ENCODE measurements at regions not wholly inside any gene's neighbourhood (a gene's known extent, or its start where the extent isn't known, plus 50 kb on each side); places are given as distances from the start of the nearest gene placed in this dataset.

DNA sequence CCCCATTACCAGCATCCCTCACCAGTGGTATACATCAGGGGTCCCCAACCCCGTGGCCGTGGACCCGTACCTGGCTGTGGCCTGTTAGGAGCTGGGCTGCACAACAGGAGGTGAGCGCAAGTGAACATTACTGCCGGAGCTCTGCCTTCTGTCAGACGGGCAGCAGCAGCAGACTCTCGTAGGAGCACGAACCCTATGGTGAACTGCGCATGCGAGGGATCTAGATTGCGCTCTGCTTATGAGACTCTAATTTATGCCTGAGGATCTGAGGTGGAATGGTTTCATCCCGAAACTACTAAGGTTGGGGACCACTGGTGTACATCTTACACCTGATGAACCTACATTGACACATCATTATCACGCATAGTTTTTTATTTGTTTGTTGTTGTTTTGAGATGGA, 52.8 kb upstream of the DHX15 start:
- no peak for DNase-seq

DNA sequence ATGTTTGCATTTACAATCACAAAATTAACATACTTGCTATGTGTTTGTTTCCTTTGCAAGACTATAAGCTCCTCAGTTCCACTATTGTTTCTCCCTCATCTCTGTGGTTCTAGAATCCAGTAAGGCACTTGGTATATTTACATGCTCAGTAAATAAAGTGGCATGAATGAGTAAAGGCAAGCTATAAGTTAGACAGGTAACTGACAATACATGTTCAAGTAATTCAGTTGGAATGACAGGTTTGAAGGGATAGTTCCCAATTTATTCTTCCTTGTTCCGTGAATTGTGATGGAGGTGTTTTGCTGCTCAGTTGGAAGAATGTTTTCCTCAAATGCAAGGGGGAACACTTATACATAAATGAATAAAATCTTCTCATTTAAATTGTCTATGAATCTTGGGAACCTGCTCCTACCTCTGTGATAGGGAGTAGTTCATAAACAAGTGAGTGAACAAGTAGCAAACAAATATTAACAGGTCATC, 54.1 kb upstream of the DHX15 start:
- no peak for DNase-seq

DNA sequence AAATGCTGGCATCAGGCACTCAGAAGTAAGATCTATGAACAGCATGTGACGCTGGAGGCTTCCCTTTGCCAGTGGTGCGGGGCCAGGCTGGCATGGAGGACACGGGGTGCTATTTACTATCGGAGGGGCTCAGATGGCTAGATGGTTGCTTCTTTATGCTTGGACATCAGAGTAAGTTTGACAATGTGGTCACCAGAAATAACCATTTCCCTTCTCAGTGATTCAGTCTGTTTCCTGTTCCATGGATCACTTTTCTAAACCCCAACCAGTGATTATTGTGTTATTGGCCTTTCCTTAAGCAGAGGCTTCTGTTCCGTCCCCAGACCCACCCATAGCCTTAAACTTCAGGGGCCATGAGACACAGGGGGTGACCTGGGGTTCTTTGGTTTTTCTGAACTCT, 55.4 kb upstream of the DHX15 start:
- DNase-seq: no peak

DNA sequence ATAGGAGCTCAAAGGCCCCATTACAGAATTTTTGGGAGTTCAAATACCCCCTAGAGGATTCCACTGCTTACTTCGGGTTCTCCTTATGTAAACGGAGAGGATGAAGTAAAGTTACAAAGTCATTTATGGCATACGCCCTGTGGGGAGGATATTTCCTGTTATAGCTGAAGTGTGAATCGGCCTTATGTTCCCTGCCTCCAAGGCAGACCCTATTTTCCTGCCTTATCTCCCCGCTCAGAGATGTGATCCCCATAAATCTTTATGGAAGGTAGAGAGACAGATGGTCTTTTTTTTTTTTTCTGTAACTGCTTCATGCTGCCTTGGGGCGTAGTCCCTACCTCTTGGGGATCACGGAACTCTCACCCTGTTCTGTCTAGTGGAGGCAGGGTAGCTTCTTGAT, 56.0 kb upstream of the DHX15 start:
- DNase-seq: no peak

DNA sequence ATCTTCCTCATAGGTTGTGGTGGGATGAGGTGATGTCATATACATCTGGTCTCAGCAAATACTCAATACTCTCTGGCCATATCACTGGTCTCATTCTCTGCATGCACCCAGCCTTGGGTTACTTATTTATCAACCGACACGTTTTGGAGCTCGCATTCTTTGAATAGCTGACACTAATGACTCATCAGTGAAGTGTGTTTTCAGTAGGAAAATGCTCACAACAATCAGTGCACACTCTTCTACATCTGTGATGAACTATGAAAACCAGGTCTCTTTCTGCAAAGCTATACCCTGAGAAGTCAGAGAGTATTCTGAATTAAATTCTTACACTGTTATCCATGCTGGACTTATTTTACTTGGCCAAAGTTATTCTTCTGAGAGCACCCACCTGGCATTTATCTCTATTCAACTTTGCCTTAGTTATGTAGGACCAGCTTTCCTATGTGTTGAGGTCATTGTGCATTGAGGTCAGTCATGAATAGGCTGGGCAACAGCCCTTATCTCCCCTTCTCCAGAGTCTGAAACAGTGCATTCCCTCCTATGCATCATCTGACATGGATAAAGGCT, 58.7 kb upstream of the DHX15 start:
- peak; percentile 77 for DNase-seq

DNA sequence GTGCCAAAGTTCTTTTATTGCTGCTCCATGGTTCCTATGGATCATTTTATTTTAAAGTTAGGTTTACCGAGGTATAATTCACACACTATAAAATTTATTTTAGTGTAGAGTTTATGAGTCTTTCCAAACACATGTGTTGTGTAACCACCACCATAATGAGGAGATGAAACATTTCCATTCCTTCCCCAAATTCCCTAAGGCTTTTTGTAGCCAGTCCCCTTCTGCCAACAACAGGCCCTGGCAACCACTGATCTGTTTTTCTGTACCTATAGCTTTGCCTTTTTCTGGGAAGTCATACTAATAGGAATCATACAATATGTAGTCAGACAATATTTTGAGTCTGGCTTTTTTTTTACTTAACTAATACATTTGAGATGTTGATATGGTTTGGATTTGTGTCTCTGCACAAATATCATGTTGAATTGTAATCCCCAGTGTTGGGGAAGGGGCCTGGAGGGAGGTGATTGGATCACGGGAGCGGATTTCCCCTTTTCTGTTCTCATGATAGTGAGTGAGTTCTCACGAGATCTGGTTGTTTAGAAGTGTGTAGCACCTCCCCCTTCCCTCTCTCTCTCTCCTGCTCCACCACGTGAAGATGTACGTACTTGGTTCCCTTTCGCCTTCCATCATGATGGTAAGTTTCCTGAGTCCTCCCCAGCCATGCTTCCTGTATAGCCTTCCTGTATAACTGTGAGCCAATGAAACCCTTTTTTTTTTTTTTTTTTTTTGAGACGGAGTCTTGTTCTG, 59.6 kb upstream of the DHX15 start:
- peak; percentile 8 for DNase-seq

DNA sequence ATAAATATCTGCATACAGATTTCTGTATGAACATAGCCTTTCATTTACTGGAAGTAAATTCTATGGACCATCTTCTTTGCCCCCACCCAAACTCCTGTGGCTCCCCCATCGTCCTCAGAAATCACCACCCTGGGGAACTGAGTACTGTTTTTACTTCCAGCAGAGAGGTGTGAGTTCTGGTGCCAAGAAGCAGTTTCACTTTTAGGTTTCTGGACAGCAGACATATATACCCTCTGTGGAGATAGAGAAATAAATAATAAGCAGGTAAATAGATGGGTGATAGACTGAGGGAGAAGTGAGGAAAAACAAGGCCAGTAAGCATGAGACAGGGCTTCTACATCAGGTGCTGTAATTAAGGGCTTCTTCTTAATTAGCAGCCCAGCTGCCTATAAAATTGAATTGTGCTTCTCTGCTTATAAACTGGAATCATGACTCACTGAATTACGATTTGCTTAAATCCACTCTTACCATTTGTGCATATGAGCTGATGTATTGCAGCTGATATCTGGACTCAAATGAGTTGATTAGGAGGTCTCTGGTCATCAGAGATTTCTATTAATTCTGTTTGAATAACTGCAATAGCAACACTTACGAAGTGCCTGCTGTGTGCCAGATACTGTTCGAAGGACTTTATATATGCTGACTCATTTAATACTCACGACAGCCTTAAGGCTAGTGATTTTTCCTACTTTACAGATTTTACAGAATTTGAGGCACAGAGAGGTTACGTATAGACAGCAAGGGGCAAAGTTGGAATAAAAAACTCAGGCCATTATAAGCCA, 60.8 kb upstream of the DHX15 start:
- no peak for DNase-seq

DNA sequence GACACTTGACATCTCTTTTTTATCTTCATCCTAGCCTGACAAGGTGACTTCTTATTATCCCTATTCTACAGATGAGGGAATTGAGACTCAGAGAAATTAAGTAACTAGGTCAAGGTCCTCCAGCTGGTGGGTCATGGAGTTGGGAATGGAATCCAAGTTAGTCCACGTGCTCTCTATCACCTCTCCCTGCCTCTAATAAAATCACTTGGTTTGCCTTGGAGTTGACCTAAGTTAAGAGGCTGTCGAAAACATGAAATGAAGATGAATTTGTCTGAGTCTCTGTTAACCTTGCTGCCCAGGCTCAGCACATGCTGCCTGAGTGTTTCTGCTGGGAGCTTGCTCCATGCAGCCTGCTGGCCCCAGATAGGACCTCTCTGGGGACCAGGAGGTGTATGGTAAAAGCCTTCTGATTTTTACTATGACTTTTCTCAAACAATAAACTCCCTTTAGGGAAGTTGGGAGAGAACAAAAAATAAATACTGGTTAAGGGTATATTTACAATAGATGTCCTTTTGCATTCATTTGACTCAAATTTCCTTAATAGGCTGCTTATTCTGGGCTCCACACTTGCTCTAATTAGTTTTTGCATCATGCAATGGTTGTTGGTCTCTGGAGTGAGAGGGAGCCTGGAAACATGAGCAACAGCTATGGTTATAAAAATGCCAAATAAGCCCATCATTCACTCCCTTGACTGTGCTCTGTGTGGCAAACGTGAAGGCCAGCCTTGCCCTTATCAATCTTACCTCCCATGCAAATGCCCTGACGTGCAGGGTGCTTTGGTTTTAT, 61.6 kb upstream of the DHX15 start:
- no peak for DNase-seq

DNA sequence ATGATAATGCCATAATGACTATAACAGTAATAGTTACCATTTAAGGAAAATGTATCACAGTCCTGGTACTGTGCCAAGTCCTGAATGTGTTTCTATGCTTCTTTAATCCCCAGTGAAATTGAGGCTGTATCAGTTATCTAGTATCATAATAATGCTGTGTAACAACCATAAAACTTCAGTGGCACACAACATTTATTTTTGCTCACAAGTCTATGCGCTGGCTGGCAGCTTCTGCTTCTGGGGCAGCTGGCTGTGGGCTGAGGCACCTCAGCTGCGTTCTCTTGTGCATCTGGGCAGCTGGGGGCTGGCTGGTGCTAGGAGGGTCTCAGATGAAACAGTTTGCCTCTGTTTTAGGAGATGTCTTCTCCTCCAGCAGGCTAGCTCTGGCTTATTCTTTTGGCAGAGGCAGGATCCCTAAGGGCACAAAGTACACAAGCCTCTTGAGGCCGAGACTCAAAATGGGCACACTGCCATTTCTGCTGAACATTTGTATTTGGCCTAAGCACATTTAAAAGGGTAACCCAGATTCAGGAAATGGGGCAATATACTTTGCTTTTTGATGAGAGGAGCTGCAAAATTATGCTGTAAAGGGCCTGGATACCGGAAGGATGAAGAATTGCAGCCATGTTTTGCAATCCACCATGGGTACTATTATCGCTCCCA, 62.6 kb upstream of the DHX15 start:
- DNase-seq: peak; percentile 10

DNA sequence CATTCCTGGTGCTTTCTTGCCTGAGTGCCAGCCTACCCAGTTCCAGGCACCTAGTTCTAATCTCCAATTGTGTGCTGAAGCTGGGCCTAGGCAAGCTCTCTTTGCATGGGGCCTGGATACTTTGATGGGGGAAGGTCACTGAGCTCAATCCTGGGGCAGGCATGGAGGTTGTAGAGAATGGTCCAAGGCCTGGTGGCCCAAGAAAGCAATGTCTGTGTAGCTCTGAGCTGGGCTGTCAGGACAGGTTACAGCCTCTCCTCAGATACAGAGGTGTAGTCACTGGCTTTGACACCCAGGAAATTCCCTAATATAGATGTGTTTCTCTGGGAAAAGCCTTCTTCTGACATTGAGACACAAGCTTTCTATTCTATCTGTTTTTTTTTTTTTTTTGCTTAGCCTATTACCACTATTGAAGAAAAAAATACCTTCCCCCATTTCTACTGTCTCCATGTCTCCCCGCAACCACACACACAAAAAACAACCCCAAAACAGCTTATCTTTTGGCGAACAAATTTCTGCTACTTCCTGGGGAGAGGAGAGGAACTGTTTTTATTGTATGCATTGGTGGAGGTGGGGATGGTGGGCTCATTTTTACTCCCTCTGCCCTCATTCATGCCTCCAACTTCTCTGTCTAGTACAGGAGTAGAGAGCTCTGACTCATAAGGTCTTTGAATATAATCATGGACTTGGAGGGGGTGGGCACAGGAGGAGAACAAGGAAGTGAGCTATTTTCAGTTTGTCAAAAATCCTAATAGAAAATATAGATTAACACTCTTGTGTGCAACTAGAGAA, 66.7 kb upstream of the DHX15 start:
- peak; percentile 13 for DNase-seq

DNA sequence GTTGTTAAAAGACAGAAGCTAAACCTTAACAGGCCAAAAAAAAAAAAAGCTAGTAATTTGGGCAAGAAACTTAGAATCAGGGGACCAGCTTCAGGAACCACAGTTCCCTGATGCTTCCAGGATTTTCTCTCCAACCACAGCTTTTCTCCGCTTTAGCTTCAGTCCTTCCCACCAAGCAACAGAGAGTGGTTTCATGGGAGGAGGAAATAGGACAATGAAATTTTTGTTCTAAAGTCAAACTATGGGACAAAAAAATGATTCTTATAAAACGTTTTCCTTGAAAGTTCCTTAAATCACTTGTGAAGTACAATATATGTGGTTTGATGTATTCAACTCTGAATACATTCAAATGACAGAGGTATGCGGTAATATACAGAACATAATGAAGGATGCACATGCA, 71.0 kb upstream of the DHX15 start:
- DNase-seq: no peak

DNA sequence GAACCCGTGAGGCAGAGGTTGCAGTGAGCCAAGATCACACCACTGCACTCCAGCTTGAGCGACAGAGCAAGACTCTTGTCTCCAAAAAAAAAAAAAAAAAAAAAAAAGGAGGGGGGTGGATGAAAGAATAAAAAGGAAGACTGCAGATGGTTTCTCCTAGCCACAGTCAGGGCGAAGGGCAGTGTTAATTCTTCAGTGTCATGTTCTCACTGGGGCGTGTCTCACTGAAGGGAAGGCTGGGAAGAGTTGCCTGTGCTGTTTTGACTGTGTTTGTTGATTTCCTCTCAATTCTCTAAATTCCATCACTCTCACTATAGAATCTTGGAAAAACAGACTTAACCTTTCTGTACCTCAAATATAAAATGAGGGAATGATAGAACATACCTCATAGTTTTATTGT, 71.6 kb upstream of the DHX15 start:
- no peak for DNase-seq

DNA sequence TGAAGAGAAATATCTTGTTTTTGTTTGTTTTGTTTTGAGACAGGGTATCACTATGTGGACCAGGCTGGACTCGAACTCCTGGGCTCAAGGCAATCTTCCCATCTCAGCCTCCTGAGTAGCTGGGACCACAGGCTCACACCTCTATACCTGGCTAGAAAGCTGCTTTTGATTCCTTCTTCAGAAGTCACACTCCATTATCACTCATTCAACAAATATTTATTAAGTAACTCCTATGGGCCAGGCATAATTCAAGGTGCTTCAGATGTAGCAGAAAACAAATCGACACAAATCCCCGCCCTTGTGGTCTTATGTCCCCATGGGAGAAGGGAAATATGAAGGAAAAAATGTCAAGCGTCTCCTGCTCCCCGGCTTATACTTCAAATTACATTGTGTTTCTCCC, 72.6 kb upstream of the DHX15 start:
- DNase-seq: no peak

DNA sequence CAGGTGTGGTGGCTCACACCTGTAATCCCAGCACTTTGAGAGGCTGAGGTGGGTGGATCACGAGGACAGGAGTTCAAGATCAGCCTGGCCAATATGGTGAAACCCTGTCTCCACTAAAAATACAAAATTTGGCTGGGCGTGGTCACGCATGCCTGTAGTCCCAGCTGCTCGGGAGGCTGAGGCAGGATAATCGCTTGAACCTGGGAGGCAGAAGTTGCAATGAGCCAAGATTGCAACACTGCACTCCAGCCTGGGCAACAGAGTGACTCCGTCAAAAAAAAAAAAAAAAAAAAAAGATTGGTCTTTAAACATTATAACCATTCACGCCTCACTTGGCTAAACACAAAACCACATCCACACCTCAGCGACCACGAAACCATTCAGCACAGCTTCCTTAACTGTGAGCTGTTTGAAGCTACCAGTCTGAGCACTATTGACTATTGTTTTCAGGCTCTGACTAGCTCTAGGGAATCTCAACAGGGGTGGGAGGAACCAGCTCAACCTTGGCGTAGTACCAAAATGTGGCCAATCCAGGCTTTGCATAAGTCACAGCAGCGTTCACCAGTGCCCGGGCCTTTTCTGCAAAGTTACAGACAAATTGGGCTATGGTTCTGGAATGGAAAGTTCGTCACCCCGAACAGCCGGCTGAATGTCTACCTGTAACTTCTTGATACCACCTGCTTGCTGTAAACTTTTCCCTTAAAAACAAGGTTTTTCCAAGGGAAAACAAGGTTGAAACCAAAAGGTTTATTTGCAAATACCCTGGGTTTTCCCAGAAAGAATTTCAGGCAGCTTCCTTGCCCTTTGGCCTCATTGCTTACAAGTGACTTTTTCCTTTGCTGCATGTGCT, 73.6 kb upstream of the DHX15 start:
- DNase-seq: peak; percentile 57

DNA sequence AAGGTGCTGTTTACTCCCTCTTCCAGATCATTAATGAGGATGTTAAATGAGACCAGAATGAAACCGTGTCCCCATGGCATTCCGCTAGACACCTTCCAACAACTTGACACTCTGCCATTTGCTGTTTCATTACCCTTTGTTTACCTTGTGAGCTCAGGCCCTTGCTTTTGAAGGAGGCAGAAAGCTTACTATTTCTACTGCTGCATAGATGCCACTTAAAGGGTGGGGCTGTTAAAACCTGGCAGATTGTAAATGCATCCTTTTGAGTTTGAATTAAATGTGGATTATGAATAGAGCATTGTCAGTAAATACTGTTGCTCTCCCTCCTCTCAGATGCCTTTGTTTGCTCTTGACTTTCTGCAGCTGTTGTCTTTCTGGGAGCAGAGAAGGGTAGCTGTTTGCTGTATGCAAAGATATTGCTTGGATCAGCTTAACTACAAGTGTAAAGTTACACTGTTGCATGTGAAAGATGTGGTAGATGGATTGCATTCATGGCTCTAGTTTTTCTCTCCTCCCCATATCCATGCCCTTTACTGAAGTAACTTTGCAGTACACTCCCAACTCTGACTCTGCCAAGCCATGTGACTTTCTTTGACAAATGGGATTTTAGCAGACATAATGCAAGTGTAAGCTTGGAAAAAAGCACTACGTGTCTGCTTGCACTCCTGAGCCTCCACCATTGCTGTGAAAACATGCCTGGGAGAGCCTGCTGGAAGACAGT, 75.0 kb upstream of the DHX15 start:
- no peak for DNase-seq

DNA sequence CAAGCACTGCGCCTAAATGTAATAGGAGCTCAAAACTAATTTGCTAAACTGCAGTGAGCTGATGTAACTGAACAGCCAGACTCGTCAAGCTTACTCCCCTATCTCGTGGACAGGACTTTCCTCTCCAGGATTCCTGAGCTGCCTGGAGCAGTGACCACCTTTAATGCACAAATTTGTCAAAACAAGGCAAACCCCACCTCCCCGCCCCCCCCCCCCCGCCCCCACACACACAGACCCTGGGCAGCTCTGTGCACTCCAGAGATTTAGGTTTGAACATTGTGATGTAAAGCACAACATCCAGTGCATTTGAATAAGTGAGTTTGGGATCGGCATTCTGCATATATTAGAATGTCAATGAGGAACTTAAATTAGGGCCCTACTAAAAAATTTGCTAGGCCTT, 77.7 kb upstream of the DHX15 start:
- no peak for DNase-seq

DNA sequence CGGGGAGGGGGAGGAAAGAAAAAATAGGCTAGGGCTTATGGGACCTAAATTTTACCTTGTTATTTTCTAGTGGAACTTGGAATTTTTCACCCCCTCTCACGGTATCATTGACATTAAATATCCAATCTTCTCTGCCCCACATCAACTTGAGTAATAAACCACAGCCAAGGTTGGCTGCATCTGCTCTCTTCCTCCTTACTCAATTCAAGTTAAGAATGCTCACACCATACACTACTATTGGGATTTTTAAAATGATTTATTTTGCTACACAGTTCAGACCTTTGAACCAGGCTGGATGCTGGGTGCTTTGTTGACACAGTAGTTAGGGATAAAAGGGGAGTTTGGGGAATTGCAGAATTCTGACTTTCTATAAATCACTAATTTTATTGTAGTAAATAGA, 78.2 kb upstream of the DHX15 start:
- DNase-seq: no peak

DNA sequence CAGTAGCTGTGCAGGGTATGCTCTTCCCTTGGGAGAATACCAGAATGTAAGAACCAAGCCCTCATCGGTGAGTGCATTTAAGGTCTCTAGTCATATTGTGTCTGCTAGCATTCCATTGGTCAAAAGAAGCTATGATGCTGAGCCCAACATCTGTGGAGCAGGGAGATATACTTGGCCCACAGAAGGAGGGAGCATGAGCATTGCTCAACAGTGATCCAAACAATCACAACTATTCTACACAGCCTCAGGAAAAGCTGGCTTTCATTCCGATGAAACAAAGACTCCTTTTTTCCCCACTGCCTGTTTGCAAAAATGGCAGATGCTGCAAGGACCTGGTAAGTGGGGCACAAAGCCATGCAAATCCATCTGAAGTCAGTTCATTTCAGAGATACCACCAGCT, 80.6 kb upstream of the DHX15 start:
- DNase-seq: peak; percentile 17

DNA sequence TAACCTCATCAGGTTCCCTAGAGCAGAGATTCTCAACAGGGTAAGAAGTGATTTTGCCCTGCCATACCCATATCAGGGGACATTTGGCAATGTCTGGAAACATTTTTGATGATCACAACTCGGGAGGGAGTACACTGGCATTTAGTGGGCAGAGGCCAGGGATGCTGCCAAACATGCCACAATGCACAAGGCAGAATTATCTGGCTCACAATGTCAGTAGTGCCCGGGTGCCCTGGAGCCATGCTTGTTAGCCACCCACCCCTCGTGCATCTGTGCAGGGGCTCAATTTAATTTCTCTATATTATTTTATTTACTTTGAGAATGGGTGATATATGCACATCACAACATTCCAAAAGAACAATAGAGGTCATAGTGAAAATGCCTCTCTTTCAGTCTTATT, 82.0 kb upstream of the DHX15 start:
- no peak for DNase-seq

DNA sequence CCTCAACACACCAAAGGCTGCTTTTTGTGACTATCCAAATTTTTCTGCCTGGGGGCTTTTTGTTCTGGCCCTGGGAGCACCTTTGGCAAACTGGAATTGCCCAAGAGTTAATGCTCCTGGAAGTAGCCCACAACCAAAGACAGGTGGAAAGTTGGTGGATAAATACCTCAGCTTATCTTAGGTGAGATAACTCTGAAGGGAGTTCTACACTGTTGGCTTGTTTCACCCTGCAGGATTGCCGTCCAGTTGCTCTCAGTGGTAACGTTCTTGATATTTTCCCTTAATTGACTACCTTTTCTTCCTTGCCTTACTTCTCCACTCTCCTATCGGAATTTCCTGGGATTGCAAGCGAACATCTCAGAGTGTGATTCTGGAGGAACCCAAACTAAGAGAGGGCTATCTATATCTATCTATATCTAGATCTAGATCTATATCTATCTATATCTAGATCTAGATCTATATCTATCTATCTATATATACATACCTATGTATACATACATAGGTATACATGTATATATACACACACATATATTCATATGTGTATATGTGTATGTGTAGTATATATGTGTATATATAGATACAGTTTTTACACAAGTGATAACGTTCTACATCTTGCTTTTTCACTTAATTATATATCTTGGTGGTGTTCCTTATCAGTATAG, 82.6 kb upstream of the DHX15 start:
- DNase-seq: no peak

All from fibroblast of skin of right biceps (primary cell).